H1 (cell line): ENCODE measurements at regions not wholly inside any gene's neighbourhood (a gene's known extent, or its start where the extent isn't known, plus 50 kb on each side); places are given as distances from the start of the nearest gene placed in this dataset.
A peak's percentile ranks its signal among the peaks of the same experiment; 100 is the strongest.

ENCODE experiments used
- CTCF ChIA-PET: fragments of 300-600 bp; sonication (Branson Sonifier 250); formaldehyde crosslinking; loops from one replicate; lab custom pipeline; 2021; ENCODE audit not compliant: partially characterized antibody; lab: Charles Lee
- POLR2A ChIA-PET: fragments of 300-600 bp; sonication (Branson Sonifier 250); formaldehyde crosslinking; loops from one replicate; lab custom pipeline; 2021; ENCODE audit warnings: inconsistent platforms; ENCODE audit not compliant: partially characterized antibody; lab: Charles Lee
- DNase-seq, 2 experiments: peaks; one replicate each; pipeline versions ENCODE4 v3.0.0 to v3.0.0-alpha.2; 2010 to 2022; ENCODE audit warnings: low spot score in 2 of 2, low read depth in 1 of 2, mixed read lengths in 1 of 2
- FAIRE-seq: peaks from 2 replicates; lab custom pipeline; 2011; peaks lifted over from hg19 to GRCh38; lab: Jason Lieb, UNC
- H2AFZ ChIP-seq: 2 replicates; pipeline ENCODE4 v1.8.1; 2012; ENCODE audit warnings: low read length, inconsistent platforms
- H2AK5ac ChIP-seq: 2 replicates; pipeline ENCODE4 v1.6.1; 2013; ENCODE audit warnings: low read depth, low read length
- H2BK120ac ChIP-seq: replicated peaks from 2 replicates; pipeline ENCODE3; 2013; ENCODE audit warnings: low read depth, low read length, inconsistent platforms
- H2BK12ac ChIP-seq: 2 replicates; pipeline ENCODE4 v1.6.1; 2013; ENCODE audit warnings: low read depth, low read length
- H2BK15ac ChIP-seq: 2 replicates; pipeline ENCODE4 v1.6.1; 2013; ENCODE audit warnings: low read length
- H2BK20ac ChIP-seq: 2 replicates; pipeline ENCODE4 v1.6.1; 2013; ENCODE audit warnings: low read length
- H2BK5ac ChIP-seq: 2 replicates; pipeline ENCODE4 v1.6.1; 2013; ENCODE audit warnings: low read depth, low read length
- H3K14ac ChIP-seq: 2 replicates; pipeline ENCODE4 v1.6.1; 2013; ENCODE audit warnings: inconsistent platforms; ENCODE audit not compliant: insufficient read length
- H3K18ac ChIP-seq: 2 replicates; pipeline ENCODE4 v1.6.1; 2013; ENCODE audit warnings: low read length; ENCODE audit errors: extremely low read depth
- H3K23ac ChIP-seq: 2 replicates; pipeline ENCODE4 v1.6.1; 2013; ENCODE audit warnings: inconsistent platforms; ENCODE audit not compliant: insufficient read length
- H3K23me2 ChIP-seq: 2 replicates; pipeline ENCODE4 v1.6.1; 2013; ENCODE audit warnings: low read depth, low read length
- H3K27ac ChIP-seq: 2 replicates; pipeline ENCODE4 v1.6.1; 2011; ENCODE audit warnings: low read depth, low read length, inconsistent platforms
- H3K27me3 ChIP-seq, 4 experiments: replicated peaks in 1 of 4; 1 replicate in 1 of 4; 2 replicates in 3 of 4; pipeline versions ENCODE4 v1.6.1 to v1.8.1; 2011 to 2013; ENCODE audit warnings: low read length in 3 of 4, mild to moderate bottlenecking in 3 of 4, inconsistent platforms in 2 of 4, mixed read lengths in 2 of 4, moderate library complexity in 1 of 4; ENCODE audit not compliant: control insufficient read depth in 3 of 4, insufficient read depth in 3 of 4; ENCODE audit errors: extremely low read depth in 1 of 4
- H3K36me3 ChIP-seq, 4 experiments: 2 replicates each; pipeline versions ENCODE4 v1.6.1 to v1.8.1; 2011 to 2013; ENCODE audit warnings: mild to moderate bottlenecking in 4 of 4, low read length in 3 of 4, moderate library complexity in 2 of 4, control low read depth in 1 of 4, inconsistent platforms in 1 of 4; ENCODE audit not compliant: insufficient read depth in 4 of 4, control insufficient read depth in 2 of 4
- H3K4ac ChIP-seq: replicated peaks from 2 replicates; pipeline ENCODE3; 2013; ENCODE audit warnings: low read length, low read depth, mixed read lengths, inconsistent platforms; ENCODE audit not compliant: insufficient read length
- H3K4me1 ChIP-seq, 4 experiments: replicated peaks in 1 of 4; 1 replicate in 1 of 4; 2 replicates in 3 of 4; pipeline versions ENCODE4 v1.6.1 to v1.8.1; 2011 to 2013; ENCODE audit warnings: low read length in 3 of 4, inconsistent platforms in 2 of 4, mixed read lengths in 1 of 4; ENCODE audit not compliant: insufficient read depth in 4 of 4, control insufficient read depth in 3 of 4
- H3K4me2 ChIP-seq, 2 experiments: 2 replicates each; pipeline versions ENCODE4 v1.6.1 to v1.8.1; 2011 to 2013; ENCODE audit warnings: low read depth in 2 of 2, low read length in 2 of 2, control low read depth in 1 of 2, inconsistent platforms in 1 of 2, mild to moderate bottlenecking in 1 of 2; ENCODE audit not compliant: insufficient read depth in 1 of 2
- H3K4me3 ChIP-seq, 4 experiments: fragments of 200-600, 300-600 bp in 1 of 4; sonication (generic), shearing (Covaris generic), sonication (Bioruptor Twin) in 1 of 4; 2 replicates each; pipeline versions ENCODE4 v1.5.1 to v1.8.1; 2011 to 2016; ENCODE audit warnings: low read length in 4 of 4, low read depth in 3 of 4, control low read depth in 2 of 4, inconsistent platforms in 2 of 4, mild to moderate bottlenecking in 2 of 4, mixed read lengths in 1 of 4, moderate library complexity in 1 of 4; ENCODE audit not compliant: insufficient read depth in 2 of 4; ENCODE audit errors: extremely low read depth in 1 of 4
- H3K56ac ChIP-seq: replicated peaks from 2 replicates; pipeline ENCODE3; 2013; ENCODE audit warnings: low read depth, mild to moderate bottlenecking, mixed read lengths, low read length, inconsistent platforms; ENCODE audit not compliant: insufficient read length
- H3K79me1 ChIP-seq: 2 replicates; pipeline ENCODE4 v1.6.1; 2013; ENCODE audit warnings: low read depth, low read length, control low read depth
- H3K79me2 ChIP-seq, 2 experiments: 2 replicates each; pipeline versions ENCODE4 v1.6.1 to v1.8.1; 2012 to 2013; ENCODE audit warnings: low read length in 2 of 2, mild to moderate bottlenecking in 2 of 2, inconsistent platforms in 1 of 2; ENCODE audit not compliant: insufficient read depth in 2 of 2, control insufficient read depth in 1 of 2
- H3K9ac ChIP-seq, 4 experiments: replicated peaks in 1 of 4; 1 replicate in 1 of 4; 2 replicates in 3 of 4; pipeline versions ENCODE4 v1.6.1 to v1.8.1; 2011 to 2013; ENCODE audit warnings: low read depth in 3 of 4, low read length in 3 of 4, control low read depth in 2 of 4, mild to moderate bottlenecking in 2 of 4, moderate library complexity in 2 of 4, inconsistent platforms in 1 of 4; ENCODE audit errors: extremely low read depth in 1 of 4
- H3K9me3 ChIP-seq, 2 experiments: 2 replicates each; pipeline versions ENCODE4 v1.6.1 to v1.8.1; 2012 to 2013; ENCODE audit warnings: mild to moderate bottlenecking in 2 of 2, moderate library complexity in 2 of 2, control low read depth in 1 of 2, inconsistent platforms in 1 of 2, low read depth in 1 of 2, low read length in 1 of 2, mixed read lengths in 1 of 2; ENCODE audit not compliant: insufficient read depth in 2 of 2
- H4K20me1 ChIP-seq, 2 experiments: replicated peaks in 1 of 2; 2 replicates each; pipeline versions ENCODE3 to v1.8.1; 2011 to 2013; ENCODE audit warnings: inconsistent platforms in 2 of 2, low read length in 2 of 2, mild to moderate bottlenecking in 1 of 2; ENCODE audit not compliant: insufficient read depth in 2 of 2, control insufficient read depth in 1 of 2
- H4K5ac ChIP-seq: 2 replicates; pipeline ENCODE4 v1.6.1; 2013; ENCODE audit warnings: low read length, low read depth, mixed read lengths, inconsistent platforms; ENCODE audit not compliant: insufficient read length
- H4K8ac ChIP-seq: 2 replicates; pipeline ENCODE4 v1.8.0; 2013; ENCODE audit warnings: mild to moderate bottlenecking, moderate library complexity, low read length, inconsistent platforms; ENCODE audit not compliant: insufficient read depth; ENCODE audit errors: extremely low read depth
- H4K91ac ChIP-seq: replicated peaks from 2 replicates; pipeline ENCODE3; 2013; ENCODE audit warnings: low read length, mixed read lengths, inconsistent platforms; ENCODE audit not compliant: insufficient read length
- CHD1 ChIP-seq: IDR thresholded peaks from 2 replicates; pipeline ENCODE4 v1.6.1; 2012; ENCODE audit warnings: low read depth, low read length, improper control_type of control experiment
- CHD2 ChIP-seq: IDR thresholded peaks from 2 replicates; pipeline ENCODE4 v1.6.1; 2012; ENCODE audit warnings: low read length, improper control_type of control experiment
- CTBP2 ChIP-seq: IDR thresholded peaks from 2 replicates; pipeline ENCODE4 v1.7.0; 2011; ENCODE audit warnings: borderline replicate concordance, mild to moderate bottlenecking, moderate library complexity, mixed read lengths, low read length; ENCODE audit not compliant: insufficient read depth, insufficient read length
- EGR1 ChIP-seq: IDR thresholded peaks from 2 replicates; pipeline ENCODE4 v1.6.1; 2011; ENCODE audit warnings: low read depth, low read length, borderline replicate concordance
- EZH2 ChIP-seq: fragments of 200-600 bp; sonication (generic); IDR thresholded peaks from 2 replicates; pipeline ENCODE4 v1.7.1; 2012; ENCODE audit warnings: low read depth, mild to moderate bottlenecking, moderate library complexity, low read length, inconsistent platforms; ENCODE audit not compliant: severe bottlenecking
- GTF2F1 ChIP-seq: IDR thresholded peaks from 2 replicates; pipeline ENCODE4 v1.6.1; 2012; ENCODE audit warnings: low read depth, low read length, improper control_type of control experiment, borderline replicate concordance
- HDAC2 ChIP-seq, 2 experiments: fragments of 300-600 bp in 1 of 2; sonication (generic) in 1 of 2; IDR thresholded peaks; 2 replicates each; pipeline ENCODE4 v1.6.1; 2011 to 2012; ENCODE audit warnings: low read depth in 2 of 2, low read length in 2 of 2, mild to moderate bottlenecking in 2 of 2, moderate library complexity in 2 of 2, borderline replicate concordance in 1 of 2, inconsistent platforms in 1 of 2
- MAFK ChIP-seq: IDR thresholded peaks from 2 replicates; pipeline ENCODE4 v1.6.1; 2012; ENCODE audit warnings: low read depth, mild to moderate bottlenecking, improper control_type of control experiment, low read length
- POU5F1 ChIP-seq: IDR thresholded peaks from 2 replicates; pipeline ENCODE4 v1.6.1; 2011; ENCODE audit warnings: low read depth, mild to moderate bottlenecking, low read length, moderate library complexity
- RBBP5 ChIP-seq: IDR thresholded peaks from 2 replicates; pipeline ENCODE4 v1.7.1; 2012; ENCODE audit warnings: low read depth, mild to moderate bottlenecking, inconsistent platforms, low read length, moderate library complexity, borderline replicate concordance
- SIX5 ChIP-seq: IDR thresholded peaks from 2 replicates; pipeline ENCODE4 v1.6.1; 2011; ENCODE audit warnings: mild to moderate bottlenecking, low read depth, low read length
- SP1 ChIP-seq: IDR thresholded peaks from 2 replicates; pipeline ENCODE4 v1.6.1; 2011; ENCODE audit warnings: low read depth, low read length
- TEAD4 ChIP-seq: IDR thresholded peaks from 2 replicates; pipeline ENCODE4 v1.6.1; 2012; ENCODE audit warnings: low read depth, low read length, inconsistent platforms, mixed read lengths
- ZNF274 ChIP-seq: IDR thresholded peaks from 2 replicates; pipeline ENCODE4 v1.7.0; 2012; ENCODE audit warnings: low read length, borderline replicate concordance; ENCODE audit errors: extremely low read depth
- WGBS, 2 experiments: shearing (Covaris generic) in 1 of 2; methylation state at CpG; one replicate each; pipeline versions ENCODE4 v1.1.6 to v1.1.7; 2013 to 2015; ENCODE audit warnings: low lambda C conversion rate in 2 of 2, mixed read lengths in 2 of 2, inconsistent platforms in 1 of 2, low coverage in 1 of 2, missing lambda C conversion rate in 1 of 2; ENCODE audit not compliant: insufficient replicate concordance in 2 of 2, insufficient coverage in 1 of 2, insufficient read length in 1 of 2; ENCODE audit errors: extremely low coverage in 1 of 2, missing lambda C conversion rate in 1 of 2; 5-methylcytosine and 5-hydroxymethylcytosine counted together

GRCh38 chr1:57600424-57600823 is 176.6 kb upstream of the DAB1 start:
- Histone ChIP-seq H3K4ac (no peak overlapping the region), H4K91ac (no peak overlapping the region), H2BK120ac (peak overlapping the region; percentile 98), H2BK5ac (peak overlapping the region; percentile 97; the same call in 1 of the 2 replicates), H3K23me2 (peaks cover 3% of the 10 kb centered on the region; the same call in 1 of the 2 replicates), H3K56ac (no peak overlapping the region), H3K4me1 (peaks cover 21 to 32% (median 29%) of the 10 kb centered on the region in 4 experiments; a peak in 6 of 7 replicates), H3K4me2 (peak overlapping the region; percentile 43 to 65), H3K27ac (no peak overlapping the region), H2AK5ac (no peak overlapping the region), H4K8ac (no peak overlapping the region), H3K36me3 (no peaks in the 10 kb centered on the region), H3K18ac (no peak overlapping the region; the same call in 1 of the 2 replicates), H3K79me2 (no peaks in the 10 kb centered on the region), H3K9me3 (no peaks in the 10 kb centered on the region), H4K5ac (peak overlapping the region; percentile 88), H3K79me1 (no peaks in the 10 kb centered on the region), H4K20me1 (no peaks in the 10 kb centered on the region), H2BK15ac (no peak overlapping the region), H3K4me3 (peak overlapping the region in 1 of 4 experiments; percentile 24; a peak in 1 of 8 replicates), H3K9ac (no peak overlapping the region), H2BK12ac (no peak overlapping the region; the same call in 1 of the 2 replicates), H3K23ac (no peak overlapping the region), H2AFZ (no peak overlapping the region), H2BK20ac (peak overlapping the region; percentile 100; the same call in 1 of the 2 replicates), H3K27me3 (no peaks in the 10 kb centered on the region), H3K14ac (no peak overlapping the region)
- ChIA-PET POLR2A (interaction anchor here (1.1 to 1.5 kb wide), 2 partner anchors 15 to 100 kb away, joined by 3 to 4 read pairs; no protein-coding TSS in a partner anchor), CTCF (interaction anchor here (0.5 to 2.5 kb wide), 3 partner anchors 15 to 1482 kb away, joined by 3 to 6 read pairs (median 4); no protein-coding TSS in a partner anchor)
- FAIRE-seq (peak; percentile 95), DNase-seq (peak; percentile 70 to 77)
- WGBS, 2 experiments, result 2% methylated on average over 3 of the region's 3 CpGs; no CpG with 5 or more reads in 1 of the 2 experiments
- no peak for TF ChIP-seq MAFK
- TF ChIP-seq EGR1, result no peak
- TF ChIP-seq SP1, result peak; percentile 70
- peak; percentile 47 for TF ChIP-seq TEAD4
- TF ChIP-seq EZH2, result no peak
- peak; percentile 23 to 77; a peak in 1 of 4 replicates for TF ChIP-seq HDAC2 (IDR thresholded peaks at IDR 0.05; ENCODE audit: borderline replicate concordance in 1 of 2, low read depth in 2 of 2, low read length in 2 of 2)
- no peak for TF ChIP-seq GTF2F1
- no peak for TF ChIP-seq CHD1
- peak; percentile 71; the same call in 1 of the 2 replicates for TF ChIP-seq POU5F1
- TF ChIP-seq SIX5, result no peak
- TF ChIP-seq ZNF274, result no peak
- TF ChIP-seq CTBP2, result peak; percentile 62
- TF ChIP-seq RBBP5, result no peak
- TF ChIP-seq CHD2, result no peak
